Lower leg skin (tissue), 4 donors: ENCODE measurements at regions not wholly inside any gene's neighbourhood (a gene's known extent, or its start where the extent isn't known, plus 50 kb on each side); places are given as distances from the start of the nearest gene placed in this dataset.

ENCODE experiments used
- DNase-seq, 2 donors: peaks; one replicate each; pipeline ENCODE4 v3.0.0-alpha.2; 2019; ENCODE audit warnings: low spot score in 2 of 2
- H3K4me3 ChIP-seq: fragments of 200-600 bp; sonication (generic); 2 replicates; pipeline ENCODE4 v1.5.1; 2017; ENCODE audit warnings: mild to moderate bottlenecking, low read depth; ENCODE audit not compliant: poor library complexity, severe bottlenecking
- CTCF ChIP-seq, 3 donors: fragments of 450-650 bp; IDR thresholded peaks; one replicate each; pipeline ENCODE4 v1.5.1; 2016; ENCODE audit warnings: antibody characterized with exemption in 3 of 3, mild to moderate bottlenecking in 3 of 3, moderate library complexity in 2 of 3
- POLR2A ChIP-seq, 2 donors: fragments of 450-650 bp; IDR thresholded peaks; one replicate each; pipeline ENCODE4 v1.6.1; 2016 to 2017; ENCODE audit warnings: antibody characterized with exemption in 2 of 2, mild to moderate bottlenecking in 1 of 2, moderate library complexity in 1 of 2
- WGBS, 2 donors: methylation state at CpG; one replicate each; pipeline ENCODE4 v1.1.5; 2018; 5-methylcytosine and 5-hydroxymethylcytosine counted together
- intact Hi-C: fragments of 100-400 bp; cut with DNase I; formaldehyde crosslinking; loops from one replicate; pipeline ENCODE4 v1.15.0; 2023; ENCODE audit warnings: low total_unique reads

- WGBS, 2 donors = 47 to 52% methylated on average over 14 of the region's 14 CpGs
- intact Hi-C loops = no loop called here
- no peak overlapping the region for H3K4me3 ChIP-seq
- TF ChIP-seq CTCF (IDR thresholded peaks at IDR 0.05) = no peak
- no peak for TF ChIP-seq POLR2A (IDR thresholded peaks at IDR 0.05)
- DNase-seq = no peak
These were observed 123.0 kb upstream of the PROK2 start for GRCh38 chr3:71907996-71908395.

GRCh38 chr3:71906976-71907375, 122.0 kb upstream of the PROK2 start:
- H3K4me3 ChIP-seq = no peak overlapping the region
- intact Hi-C loops = no loop called here
- no peak for DNase-seq
- WGBS, 2 donors = 78 to 90% methylated on average over 3 of the region's 3 CpGs
- TF ChIP-seq CTCF (IDR thresholded peaks at IDR 0.05) = no peak
- no peak for TF ChIP-seq POLR2A (IDR thresholded peaks at IDR 0.05)

- intact Hi-C loops = no loop called here
- TF ChIP-seq POLR2A (IDR thresholded peaks at IDR 0.05) = no peak
- no peak for TF ChIP-seq CTCF (IDR thresholded peaks at IDR 0.05)
- WGBS, 2 donors = 79 to 82% methylated on average over 5 of the region's 5 CpGs
- DNase-seq = no peak
- H3K4me3 ChIP-seq = no peak overlapping the region
These were observed 120.5 kb upstream of the PROK2 start for GRCh38 chr3:71905426-71905825.

- DNase-seq = no peak
- WGBS, 2 donors = 89 to 91% methylated on average over 6 of the region's 6 CpGs
- no peak overlapping the region for H3K4me3 ChIP-seq
- intact Hi-C loops = no loop called here
- TF ChIP-seq POLR2A (IDR thresholded peaks at IDR 0.05) (no peak), CTCF (IDR thresholded peaks at IDR 0.05) (no peak)
These were observed 119.0 kb upstream of the PROK2 start for GRCh38 chr3:71903936-71904335.

GRCh38 chr3:71903112-71903495, 118.2 kb upstream of the PROK2 start:
- TF ChIP-seq CTCF (IDR thresholded peaks at IDR 0.05) = no peak
- no peak for TF ChIP-seq POLR2A (IDR thresholded peaks at IDR 0.05)
- WGBS, 2 donors = 33% methylated on average over 2 of the region's 2 CpGs
- H3K4me3 ChIP-seq = no peak overlapping the region
- intact Hi-C loops = no loop called here
- no peak for DNase-seq

- no peak for DNase-seq
- intact Hi-C loops = no loop called here
- 94% methylated on average over 4 of the region's 4 CpGs for WGBS, 2 donors
- H3K4me3 ChIP-seq = no peak overlapping the region
- TF ChIP-seq POLR2A (IDR thresholded peaks at IDR 0.05) (no peak), CTCF (IDR thresholded peaks at IDR 0.05) (no peak)
These were observed 117.5 kb upstream of the PROK2 start for GRCh38 chr3:71902258-71903111.
